ENCODE measurements at regions not wholly inside any gene's neighbourhood (a gene's known extent, or its start where the extent isn't known, plus 50 kb on each side); places are given as distances from the start of the nearest gene placed in this dataset.

DNA sequence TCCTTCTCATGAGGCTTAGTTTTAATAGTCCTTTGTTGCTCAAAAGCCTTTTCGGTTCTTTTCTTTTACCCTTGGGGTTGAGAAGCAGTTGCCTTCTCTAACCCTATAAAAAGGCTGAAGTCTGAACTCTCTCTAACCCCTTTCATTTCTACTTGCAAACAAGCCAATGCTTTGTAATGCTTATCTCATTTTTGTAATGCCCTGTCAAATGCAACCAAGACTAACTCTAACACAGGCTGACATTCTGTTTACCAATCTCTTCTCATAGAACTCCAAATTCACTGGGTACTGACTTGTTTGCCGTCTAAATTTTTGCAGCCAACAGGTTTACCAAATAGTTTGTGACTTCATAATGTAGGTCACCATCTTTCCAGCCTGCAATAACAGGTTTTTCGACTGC, 233.9 kb upstream of the SNX7 start:
- H4K20me1 ChIP-seq (ENCODE audit: control insufficient read depth, insufficient read depth), result no peaks in the 10 kb centered on the region
- ChIA-PET RAD21 (ENCODE audit: unreplicated experiment) (no interaction called here), SMC1A (ENCODE audit: uncharacterized antibody, unreplicated experiment) (no interaction called here), CTCF (no interaction called here), POLR2A (no interaction called here)
- 18% methylated on average over 3 of the region's 3 CpGs for WGBS (ENCODE audit: insufficient coverage, insufficient replicate concordance, low lambda C conversion rate, missing lambda C conversion rate)
- in situ Hi-C loops (cut with MboI), result no loop called here
- H3K9me3 ChIP-seq (replicated peaks; ENCODE audit: control insufficient read depth, insufficient read depth, low read length), result no peaks in the 10 kb centered on the region
- H3K79me2 ChIP-seq (ENCODE audit: control insufficient read depth, insufficient read depth, low read length), result no peaks in the 10 kb centered on the region
- ATAC-seq (no peak), FAIRE-seq (no peak), DNase-seq (ENCODE audit: low read depth, low spot score) (no peak)
- BruUV-seq (replicated peaks), result no TSS peak
- H3K27me3 ChIP-seq (replicated peaks in 1 of 2; ENCODE audit: control insufficient read depth in 2 of 2, insufficient read depth in 2 of 2, low read length in 1 of 2), result no peaks in the 10 kb centered on the region
- no peak overlapping the region for H3K4me3 ChIP-seq
- H3K9ac ChIP-seq (ENCODE audit: control insufficient read depth, insufficient read depth, low read length), result no peak overlapping the region
- intact Hi-C loops (cut with micrococcal nuclease; ENCODE audit: unreplicated experiment), result no loop called here
- no peak overlapping the region for H3K4me2 ChIP-seq (ENCODE audit: control insufficient read depth, insufficient read depth)
- no peak overlapping the region for H3K27ac ChIP-seq (ENCODE audit: control insufficient read depth, insufficient read depth)
- H3K36me3 ChIP-seq (ENCODE audit: control insufficient read depth in 2 of 2, insufficient read depth in 2 of 2, low read length in 1 of 2), result no peaks in the 10 kb centered on the region
- H2AFZ ChIP-seq (ENCODE audit: control insufficient read depth, low read depth, low read length), result no peak overlapping the region
- no peaks in the 10 kb centered on the region for H3K4me1 ChIP-seq (ENCODE audit: control insufficient read depth, insufficient read depth, low read length)
- TF ChIP-seq CREB1 (IDR thresholded peaks at IDR 0.05; ENCODE audit: low read depth) (no peak), SMC3 (IDR thresholded peaks at IDR 0.05; ENCODE audit: borderline replicate concordance, low read length) (no peak), NBN (IDR thresholded peaks at IDR 0.05) (no peak), ZBED1 (IDR thresholded peaks at IDR 0.05; ENCODE audit: borderline replicate concordance) (no peak), IKZF1 (conservative IDR thresholded peaks at IDR 0.05) (no peak)
- TF ChIP-seq, protein P1, sequence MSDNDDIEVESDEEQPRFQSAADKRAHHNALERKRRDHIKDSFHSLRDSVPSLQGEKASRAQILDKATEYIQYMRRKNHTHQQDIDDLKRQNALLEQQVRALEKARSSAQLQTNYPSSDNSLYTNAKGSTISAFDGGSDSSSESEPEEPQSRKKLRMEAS (IDR thresholded peaks at IDR 0.05; ENCODE audit: low read depth, low read length), result no peak

DNA sequence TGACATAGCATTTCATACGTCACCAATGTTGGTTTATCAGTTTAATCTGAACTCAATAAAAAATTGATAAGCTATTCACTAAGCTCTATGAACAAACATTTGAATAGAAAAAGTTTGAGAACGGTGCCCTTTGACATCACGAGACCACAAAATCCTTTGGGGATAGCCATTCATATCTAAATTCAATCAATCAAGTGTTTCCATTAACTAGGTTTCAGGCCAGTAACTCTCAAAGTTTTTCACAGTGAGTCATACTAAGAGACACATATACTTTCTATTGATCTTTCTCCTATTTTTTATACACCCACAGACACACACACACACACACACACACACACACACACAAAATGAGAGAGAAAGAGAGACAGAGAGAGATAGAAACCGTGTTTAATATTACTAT, 235.4 kb upstream of the SNX7 start:
- BruUV-seq (replicated peaks), result no TSS peak
- Histone ChIP-seq H3K4me3 (no peak overlapping the region), H3K4me2 (ENCODE audit: control insufficient read depth, insufficient read depth) (no peak overlapping the region), H3K79me2 (ENCODE audit: control insufficient read depth, insufficient read depth, low read length) (no peaks in the 10 kb centered on the region), H3K9ac (ENCODE audit: control insufficient read depth, insufficient read depth, low read length) (no peak overlapping the region), H2AFZ (ENCODE audit: control insufficient read depth, low read depth, low read length) (no peak overlapping the region), H3K36me3 (ENCODE audit: control insufficient read depth in 2 of 2, insufficient read depth in 2 of 2, low read length in 1 of 2) (no peaks in the 10 kb centered on the region), H3K27me3 (replicated peaks in 1 of 2; ENCODE audit: control insufficient read depth in 2 of 2, insufficient read depth in 2 of 2, low read length in 1 of 2) (no peaks in the 10 kb centered on the region), H3K27ac (ENCODE audit: control insufficient read depth, insufficient read depth) (no peak overlapping the region), H3K4me1 (ENCODE audit: control insufficient read depth, insufficient read depth, low read length) (no peaks in the 10 kb centered on the region), H4K20me1 (ENCODE audit: control insufficient read depth, insufficient read depth) (no peaks in the 10 kb centered on the region), H3K9me3 (replicated peaks; ENCODE audit: control insufficient read depth, insufficient read depth, low read length) (no peaks in the 10 kb centered on the region)
- POLR2A ChIA-PET, result no interaction called here
- intact Hi-C loops (cut with micrococcal nuclease; ENCODE audit: unreplicated experiment), result no loop called here
- CTCF ChIA-PET, result interaction anchor here (1.1 kb wide), 1 partner anchor 202 kb away, joined by 3 read pairs; no protein-coding TSS in a partner anchor
- SMC1A ChIA-PET (ENCODE audit: uncharacterized antibody, unreplicated experiment), result no interaction called here
- 3% methylated on average over 4 of the region's 4 CpGs for WGBS (ENCODE audit: insufficient coverage, insufficient replicate concordance, low lambda C conversion rate, missing lambda C conversion rate)
- FAIRE-seq (no peak), ATAC-seq (no peak), DNase-seq (ENCODE audit: low read depth, low spot score) (no peak)
- in situ Hi-C loops (cut with MboI), result no loop called here
- RAD21 ChIA-PET (ENCODE audit: unreplicated experiment), result no interaction called here
- TF ChIP-seq, protein P2, sequence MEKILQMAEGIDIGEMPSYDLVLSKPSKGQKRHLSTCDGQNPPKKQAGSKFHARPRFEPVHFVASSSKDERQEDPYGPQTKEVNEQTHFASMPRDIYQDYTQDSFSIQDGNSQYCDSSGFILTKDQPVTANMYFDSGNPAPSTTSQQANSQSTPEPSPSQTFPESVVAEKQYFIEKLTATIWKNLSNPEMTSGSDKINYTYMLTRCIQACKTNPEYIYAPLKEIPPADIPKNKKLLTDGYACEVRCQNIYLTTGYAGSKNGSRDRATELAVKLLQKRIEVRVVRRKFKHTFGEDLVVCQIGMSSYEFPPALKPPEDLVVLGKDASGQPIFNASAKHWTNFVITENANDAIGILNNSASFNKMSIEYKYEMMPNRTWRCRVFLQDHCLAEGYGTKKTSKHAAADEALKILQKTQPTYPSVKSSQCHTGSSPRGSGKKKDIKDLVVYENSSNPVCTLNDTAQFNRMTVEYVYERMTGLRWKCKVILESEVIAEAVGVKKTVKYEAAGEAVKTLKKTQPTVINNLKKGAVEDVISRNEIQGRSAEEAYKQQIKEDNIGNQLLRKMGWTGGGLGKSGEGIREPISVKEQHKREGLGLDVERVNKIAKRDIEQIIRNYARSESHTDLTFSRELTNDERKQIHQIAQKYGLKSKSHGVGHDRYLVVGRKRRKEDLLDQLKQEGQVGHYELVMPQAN (conservative IDR thresholded peaks at IDR 0.05), result no peak
- TF ChIP-seq ZNF384 (IDR thresholded peaks at IDR 0.05; ENCODE audit: borderline replicate concordance, low read depth, low read length) (no peak), POU2F2 (IDR thresholded peaks at IDR 0.05; ENCODE audit: borderline replicate concordance, low read depth, low read length) (no peak), NR2F1 (conservative IDR thresholded peaks at IDR 0.05) (peak; percentile 60; the same call in 1 of the 2 replicates)

Data from GM12878 (cell line).